GM06990 (cell line): ENCODE measurements at regions not wholly inside any gene's neighbourhood (a gene's known extent, or its start where the extent isn't known, plus 50 kb on each side); places are given as distances from the start of the nearest gene placed in this dataset.

Experiments used
- DNase-seq: peaks from one replicate; pipeline ENCODE4 v3.0.0-alpha.2; 2011; ENCODE audit not compliant: insufficient read length; ENCODE audit errors: extremely low read depth
- H3K27me3 ChIP-seq: replicated peaks from 2 replicates; pipeline ENCODE4 v1.6.0; 2011; ENCODE audit warnings: low read length; ENCODE audit not compliant: control insufficient read depth, insufficient read depth
- H3K36me3 ChIP-seq: 2 replicates; pipeline ENCODE4 v1.5.1; 2011; ENCODE audit warnings: low read length; ENCODE audit not compliant: control insufficient read depth, insufficient read depth
- H3K4me3 ChIP-seq: replicated peaks from 2 replicates; pipeline ENCODE4 v1.5.1; 2011; ENCODE audit warnings: low read depth, mild to moderate bottlenecking, control low read depth, low read length
- TF ChIP-seq, protein P1 (sequence below): IDR thresholded peaks from 2 replicates; pipeline ENCODE4 v1.5.1; 2011; ENCODE audit warnings: low read length, control low read depth, mild to moderate bottlenecking, inconsistent platforms; ENCODE audit not compliant: insufficient read depth, poor library complexity, severe bottlenecking

DNA sequence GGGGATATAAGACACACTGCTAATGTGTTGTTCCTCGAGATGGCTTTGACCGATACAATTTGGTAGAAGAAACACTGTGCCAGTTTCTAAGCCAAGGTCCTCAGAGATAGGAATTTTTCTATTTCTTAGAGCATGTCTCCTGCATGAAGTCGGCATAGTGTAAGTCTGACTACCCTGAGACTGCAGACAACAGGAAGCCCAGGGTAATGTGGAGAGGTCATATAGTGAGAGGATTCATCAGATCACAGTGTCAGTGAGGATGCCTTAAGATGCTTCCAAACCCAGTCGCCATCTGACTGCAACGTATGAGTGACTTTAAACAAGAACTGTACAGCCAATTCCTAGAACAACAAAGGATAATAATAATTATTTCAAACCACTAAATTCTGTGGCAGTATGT, 818.3 kb upstream of the GYPC start:
- TF ChIP-seq, protein P1, sequence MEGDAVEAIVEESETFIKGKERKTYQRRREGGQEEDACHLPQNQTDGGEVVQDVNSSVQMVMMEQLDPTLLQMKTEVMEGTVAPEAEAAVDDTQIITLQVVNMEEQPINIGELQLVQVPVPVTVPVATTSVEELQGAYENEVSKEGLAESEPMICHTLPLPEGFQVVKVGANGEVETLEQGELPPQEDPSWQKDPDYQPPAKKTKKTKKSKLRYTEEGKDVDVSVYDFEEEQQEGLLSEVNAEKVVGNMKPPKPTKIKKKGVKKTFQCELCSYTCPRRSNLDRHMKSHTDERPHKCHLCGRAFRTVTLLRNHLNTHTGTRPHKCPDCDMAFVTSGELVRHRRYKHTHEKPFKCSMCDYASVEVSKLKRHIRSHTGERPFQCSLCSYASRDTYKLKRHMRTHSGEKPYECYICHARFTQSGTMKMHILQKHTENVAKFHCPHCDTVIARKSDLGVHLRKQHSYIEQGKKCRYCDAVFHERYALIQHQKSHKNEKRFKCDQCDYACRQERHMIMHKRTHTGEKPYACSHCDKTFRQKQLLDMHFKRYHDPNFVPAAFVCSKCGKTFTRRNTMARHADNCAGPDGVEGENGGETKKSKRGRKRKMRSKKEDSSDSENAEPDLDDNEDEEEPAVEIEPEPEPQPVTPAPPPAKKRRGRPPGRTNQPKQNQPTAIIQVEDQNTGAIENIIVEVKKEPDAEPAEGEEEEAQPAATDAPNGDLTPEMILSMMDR: no peak
- Histone ChIP-seq H3K27me3 (no peaks in the 10 kb centered on the region), H3K36me3 (no peaks in the 10 kb centered on the region), H3K4me3 (no peak overlapping the region)
- DNase-seq: no peak

DNA sequence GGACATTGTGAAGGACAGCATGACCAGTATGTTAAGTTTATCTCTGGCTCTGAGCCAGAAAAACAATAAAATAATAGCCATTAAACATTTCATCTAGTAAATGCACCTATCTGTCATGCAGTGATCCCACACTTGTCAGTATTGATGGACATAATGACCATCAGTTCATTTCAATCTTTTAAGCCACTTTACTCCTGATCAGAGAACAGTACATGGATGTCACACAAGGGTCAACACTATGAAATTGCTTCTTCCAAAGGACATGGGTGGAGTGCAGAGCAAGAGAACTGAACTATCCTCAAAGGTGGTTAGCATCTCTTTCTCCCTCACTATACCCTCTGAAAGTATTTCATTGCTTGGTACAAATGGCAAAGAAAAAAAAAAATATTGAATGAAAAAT, 816.0 kb upstream of the GYPC start:
- Histone ChIP-seq H3K4me3 (no peak overlapping the region), H3K27me3 (no peaks in the 10 kb centered on the region), H3K36me3 (no peaks in the 10 kb centered on the region)
- TF ChIP-seq, protein P1: no peak
- no peak for DNase-seq

DNA sequence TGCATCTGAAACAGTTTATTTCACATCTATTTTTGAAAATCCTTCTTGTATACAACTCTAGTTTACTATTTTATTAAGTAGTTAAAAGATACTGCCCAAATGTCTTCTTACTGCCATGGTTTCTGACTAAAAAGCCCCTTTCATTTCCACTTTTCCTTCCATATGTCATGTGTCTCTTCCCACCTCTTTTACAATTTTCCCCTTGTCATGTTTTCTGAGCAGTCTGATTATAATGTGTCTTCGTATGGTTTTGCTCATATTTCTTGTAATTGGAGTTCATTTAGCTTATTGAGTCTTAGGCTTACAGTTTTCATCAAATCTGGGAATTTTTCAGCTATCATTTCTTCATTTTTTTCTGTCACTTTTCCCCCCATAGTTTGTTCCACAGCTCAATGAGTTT, 813.9 kb upstream of the GYPC start:
- no peak overlapping the region for H3K4me3 ChIP-seq
- TF ChIP-seq, protein P1: no peak
- DNase-seq: no peak
- no peaks in the 10 kb centered on the region for H3K27me3 ChIP-seq
- no peaks in the 10 kb centered on the region for H3K36me3 ChIP-seq

DNA sequence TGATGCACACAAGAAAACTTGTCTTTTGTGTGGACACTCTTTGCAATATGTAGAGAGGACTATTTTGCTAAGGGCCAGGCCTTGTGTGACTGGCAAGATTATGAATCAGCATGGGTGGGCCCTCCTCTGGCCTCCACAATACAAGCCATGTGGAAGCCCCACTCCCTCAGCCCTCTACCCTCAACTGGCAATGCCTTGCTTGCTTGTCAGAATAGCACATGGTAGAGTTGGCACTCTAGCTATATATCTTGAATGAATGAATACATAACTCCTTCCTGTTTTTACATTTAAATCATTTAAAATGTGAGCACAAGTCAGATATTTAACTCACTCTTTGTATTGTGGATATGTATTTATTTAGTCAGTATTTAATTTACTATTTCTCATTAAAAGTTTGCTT, 805.4 kb upstream of the GYPC start:
- TF ChIP-seq, protein P1: no peak
- DNase-seq: no peak
- Histone ChIP-seq H3K4me3 (no peak overlapping the region), H3K27me3 (no peaks in the 10 kb centered on the region), H3K36me3 (no peaks in the 10 kb centered on the region)

DNA sequence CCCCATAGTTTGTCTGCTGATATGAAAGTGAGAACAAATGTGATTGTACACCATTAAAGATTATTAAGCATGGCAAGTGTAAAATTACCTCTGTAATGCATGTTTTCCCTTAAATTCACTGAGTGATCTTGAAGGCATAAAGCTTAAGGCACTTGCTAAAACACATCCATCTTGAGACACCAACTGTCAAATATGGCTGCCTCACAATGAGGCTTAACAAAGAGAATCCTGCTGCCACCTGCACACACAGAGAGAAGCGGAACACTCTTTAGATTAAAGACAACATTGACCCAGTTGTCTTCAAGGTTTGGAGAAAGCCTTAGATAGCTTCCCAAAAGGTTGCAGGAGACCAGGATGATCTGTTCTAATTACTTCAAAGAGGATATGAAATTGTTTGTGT, 803.6 kb upstream of the GYPC start:
- Histone ChIP-seq H3K4me3 (no peak overlapping the region), H3K36me3 (no peaks in the 10 kb centered on the region), H3K27me3 (no peaks in the 10 kb centered on the region)
- DNase-seq: no peak
- TF ChIP-seq, protein P1: no peak

DNA sequence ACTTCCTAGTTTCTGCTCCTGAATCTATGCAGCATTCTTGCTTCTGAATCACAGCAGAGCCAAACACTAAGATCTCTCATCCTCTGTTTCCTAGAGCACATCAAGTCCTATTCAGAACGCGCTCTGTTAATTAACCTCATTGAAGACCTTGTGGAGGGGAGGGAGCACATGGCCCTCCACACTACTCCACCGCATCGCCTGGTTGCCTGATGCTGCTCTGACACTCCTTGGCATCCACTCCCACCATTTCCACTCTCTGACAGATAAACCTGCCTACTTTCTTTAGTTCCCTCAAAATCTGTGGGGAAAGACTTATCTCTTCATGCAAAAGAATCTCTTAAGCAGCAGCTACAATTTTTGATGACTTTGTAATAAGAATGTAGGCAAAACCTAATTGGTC, 802.3 kb upstream of the GYPC start:
- Histone ChIP-seq H3K4me3 (no peak overlapping the region), H3K36me3 (no peaks in the 10 kb centered on the region), H3K27me3 (no peaks in the 10 kb centered on the region)
- no peak for DNase-seq
- TF ChIP-seq, protein P1: no peak
